HepG2 (cell line): ENCODE measurements at regions not wholly inside any gene's neighbourhood (a gene's known extent, or its start where the extent isn't known, plus 50 kb on each side); places are given as distances from the start of the nearest gene placed in this dataset.

Experiments
- ARNT ChIP-seq: fragments of 450-650 bp; IDR thresholded peaks from 2 replicates; pipeline ENCODE4 v1.6.1; 2017
- MAFG ChIP-seq: sonication (generic); formaldehyde crosslinking; IDR thresholded peaks from 2 replicates; pipeline ENCODE4 v1.5.1; 2020; ENCODE audit warnings: mild to moderate bottlenecking, missing genetic modification reagents
- REL ChIP-seq: sonication (generic); formaldehyde crosslinking; conservative IDR thresholded peaks from 2 replicates; pipeline ENCODE4 v1.8.0; 2022; ENCODE audit warnings: mild to moderate bottlenecking, missing genetic modification reagents, moderate library complexity
- SP1 ChIP-seq, 2 experiments: fragments of 450-650 bp in 1 of 2; sonication (generic) in 1 of 2; formaldehyde crosslinking in 1 of 2; IDR thresholded peaks; 2 replicates each; pipeline versions ENCODE4 v1.4.0 to v1.6.1; 2016 to 2020; ENCODE audit warnings: missing genetic modification reagents in 1 of 2
- SRF ChIP-seq: IDR thresholded peaks from 2 replicates; pipeline ENCODE4 v1.6.1; 2011; ENCODE audit warnings: mild to moderate bottlenecking, low read depth, low read length, moderate library complexity
- TF ChIP-seq, protein P1 (sequence below): sonication (generic); formaldehyde crosslinking; conservative IDR thresholded peaks from 2 replicates; pipeline ENCODE4 v1.8.0; 2022; ENCODE audit warnings: mild to moderate bottlenecking, moderate library complexity, missing genetic modification reagents
- TF ChIP-seq, protein P2 (sequence below), 2 experiments: IDR thresholded peaks; 2 replicates each; pipeline ENCODE4 v1.6.1; 2011 to 2012; ENCODE audit warnings: low read length in 2 of 2, borderline replicate concordance in 1 of 2, low read depth in 1 of 2, mild to moderate bottlenecking in 1 of 2, moderate library complexity in 1 of 2

DNA sequence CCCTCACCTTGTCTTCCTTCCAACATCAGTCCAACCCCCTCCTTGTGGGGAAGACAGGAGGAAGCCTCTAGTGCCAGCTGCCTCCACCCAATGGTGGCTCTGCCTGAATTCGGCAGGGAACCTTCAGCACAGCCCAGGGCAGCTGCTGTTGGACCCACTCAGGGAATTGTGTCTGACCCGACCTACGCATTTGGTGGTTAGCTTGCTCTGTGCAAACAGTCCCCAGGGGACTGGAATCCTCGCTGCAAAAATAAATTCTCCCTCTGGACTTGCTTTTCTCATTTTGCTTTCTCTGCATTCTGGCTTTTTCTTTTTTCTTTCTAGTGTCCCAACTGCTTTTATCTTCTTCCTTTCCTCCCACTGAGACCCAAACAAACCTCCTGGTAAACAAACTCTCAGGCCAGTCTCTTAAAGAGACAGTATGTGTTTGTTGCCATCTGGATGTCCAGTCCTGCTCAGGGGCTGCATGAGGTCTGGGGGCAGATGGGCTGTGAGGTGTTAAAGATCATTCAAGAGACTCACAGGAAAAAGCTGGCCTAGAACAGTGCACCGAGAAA lies 137.7 kb upstream of the HAAO start:
- no peak for TF ChIP-seq REL (CRISPR knock-in tag)
- no peak for TF ChIP-seq MAFG (CRISPR knock-in tag)
- TF ChIP-seq, protein P1, sequence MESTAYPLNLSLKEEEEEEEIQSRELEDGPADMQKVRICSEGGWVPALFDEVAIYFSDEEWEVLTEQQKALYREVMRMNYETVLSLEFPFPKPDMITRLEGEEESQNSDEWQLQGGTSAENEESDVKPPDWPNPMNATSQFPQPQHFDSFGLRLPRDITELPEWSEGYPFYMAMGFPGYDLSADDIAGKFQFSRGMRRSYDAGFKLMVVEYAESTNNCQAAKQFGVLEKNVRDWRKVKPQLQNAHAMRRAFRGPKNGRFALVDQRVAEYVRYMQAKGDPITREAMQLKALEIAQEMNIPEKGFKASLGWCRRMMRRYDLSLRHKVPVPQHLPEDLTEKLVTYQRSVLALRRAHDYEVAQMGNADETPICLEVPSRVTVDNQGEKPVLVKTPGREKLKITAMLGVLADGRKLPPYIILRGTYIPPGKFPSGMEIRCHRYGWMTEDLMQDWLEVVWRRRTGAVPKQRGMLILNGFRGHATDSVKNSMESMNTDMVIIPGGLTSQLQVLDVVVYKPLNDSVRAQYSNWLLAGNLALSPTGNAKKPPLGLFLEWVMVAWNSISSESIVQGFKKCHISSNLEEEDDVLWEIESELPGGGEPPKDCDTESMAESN (CRISPR knock-in tag) = no peak
- TF ChIP-seq, protein P2, sequence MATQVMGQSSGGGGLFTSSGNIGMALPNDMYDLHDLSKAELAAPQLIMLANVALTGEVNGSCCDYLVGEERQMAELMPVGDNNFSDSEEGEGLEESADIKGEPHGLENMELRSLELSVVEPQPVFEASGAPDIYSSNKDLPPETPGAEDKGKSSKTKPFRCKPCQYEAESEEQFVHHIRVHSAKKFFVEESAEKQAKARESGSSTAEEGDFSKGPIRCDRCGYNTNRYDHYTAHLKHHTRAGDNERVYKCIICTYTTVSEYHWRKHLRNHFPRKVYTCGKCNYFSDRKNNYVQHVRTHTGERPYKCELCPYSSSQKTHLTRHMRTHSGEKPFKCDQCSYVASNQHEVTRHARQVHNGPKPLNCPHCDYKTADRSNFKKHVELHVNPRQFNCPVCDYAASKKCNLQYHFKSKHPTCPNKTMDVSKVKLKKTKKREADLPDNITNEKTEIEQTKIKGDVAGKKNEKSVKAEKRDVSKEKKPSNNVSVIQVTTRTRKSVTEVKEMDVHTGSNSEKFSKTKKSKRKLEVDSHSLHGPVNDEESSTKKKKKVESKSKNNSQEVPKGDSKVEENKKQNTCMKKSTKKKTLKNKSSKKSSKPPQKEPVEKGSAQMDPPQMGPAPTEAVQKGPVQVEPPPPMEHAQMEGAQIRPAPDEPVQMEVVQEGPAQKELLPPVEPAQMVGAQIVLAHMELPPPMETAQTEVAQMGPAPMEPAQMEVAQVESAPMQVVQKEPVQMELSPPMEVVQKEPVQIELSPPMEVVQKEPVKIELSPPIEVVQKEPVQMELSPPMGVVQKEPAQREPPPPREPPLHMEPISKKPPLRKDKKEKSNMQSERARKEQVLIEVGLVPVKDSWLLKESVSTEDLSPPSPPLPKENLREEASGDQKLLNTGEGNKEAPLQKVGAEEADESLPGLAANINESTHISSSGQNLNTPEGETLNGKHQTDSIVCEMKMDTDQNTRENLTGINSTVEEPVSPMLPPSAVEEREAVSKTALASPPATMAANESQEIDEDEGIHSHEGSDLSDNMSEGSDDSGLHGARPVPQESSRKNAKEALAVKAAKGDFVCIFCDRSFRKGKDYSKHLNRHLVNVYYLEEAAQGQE (IDR thresholded peaks at IDR 0.05; ENCODE audit: borderline replicate concordance in 1 of 2, low read depth in 1 of 2, low read length in 2 of 2) = no peak
- no peak for TF ChIP-seq SRF
- TF ChIP-seq ARNT = no peak
- TF ChIP-seq SP1 (IDR thresholded peaks at IDR 0.05) = no peak
- no peak for TF ChIP-seq SP1 (CRISPR knock-in tag; IDR thresholded peaks at IDR 0.05)
